SK-N-SH (cell line): ENCODE measurements at regions not wholly inside any gene's neighbourhood (a gene's known extent, or its start where the extent isn't known, plus 50 kb on each side); places are given as distances from the start of the nearest gene placed in this dataset.

Source experiments
- CHD2 ChIP-seq: fragments of 150-350 bp; IDR thresholded peaks from 2 replicates; pipeline ENCODE4 v1.6.1; 2018; ENCODE audit warnings: low read length; ENCODE audit not compliant: partially characterized antibody
- ELF1 ChIP-seq: IDR thresholded peaks from 2 replicates; pipeline ENCODE4 v1.4.0; 2012
- FOXM1 ChIP-seq: IDR thresholded peaks from 2 replicates; pipeline ENCODE4 v1.4.0; 2012; ENCODE audit warnings: low read depth, mild to moderate bottlenecking
- GATA2 ChIP-seq: sonication (generic); formaldehyde crosslinking; IDR thresholded peaks from 2 replicates; pipeline ENCODE4 v1.5.0; 2020; ENCODE audit warnings: mild to moderate bottlenecking, missing genetic modification reagents
- JUND ChIP-seq: IDR thresholded peaks from 2 replicates; pipeline ENCODE4 v1.4.0; 2012
- MAX ChIP-seq: IDR thresholded peaks from 2 replicates; pipeline ENCODE4 v1.4.0; 2012; ENCODE audit warnings: low read depth
- POLR2AphosphoS5 ChIP-seq: IDR thresholded peaks from 2 replicates; pipeline ENCODE4 v1.6.1; 2012; ENCODE audit warnings: low read depth, low read length
- REST ChIP-seq: IDR thresholded peaks from 2 replicates; pipeline ENCODE4 v1.6.1; 2012; ENCODE audit warnings: mild to moderate bottlenecking, low read depth, low read length, moderate library complexity
- SMC3 ChIP-seq: IDR thresholded peaks from 2 replicates; pipeline ENCODE4 v1.6.1; 2012; ENCODE audit warnings: low read depth, low read length, improper control_type of control experiment
- TF ChIP-seq, protein P1 (sequence below): fragments of 200-600 bp; sonication (generic); IDR thresholded peaks from 2 replicates; pipeline ENCODE4 v1.6.1; 2017; ENCODE audit warnings: antibody characterized with exemption, mild to moderate bottlenecking, moderate library complexity
- TF ChIP-seq, protein P2 (sequence below): fragments of 150-350 bp; IDR thresholded peaks from 2 replicates; pipeline ENCODE4 v1.6.1; 2017; ENCODE audit warnings: antibody characterized with exemption, low read length, low read depth, borderline replicate concordance

GRCh38 chr4:79034544-79034943 is 95.3 kb upstream of the PAQR3 start:
- TF ChIP-seq, protein P1, sequence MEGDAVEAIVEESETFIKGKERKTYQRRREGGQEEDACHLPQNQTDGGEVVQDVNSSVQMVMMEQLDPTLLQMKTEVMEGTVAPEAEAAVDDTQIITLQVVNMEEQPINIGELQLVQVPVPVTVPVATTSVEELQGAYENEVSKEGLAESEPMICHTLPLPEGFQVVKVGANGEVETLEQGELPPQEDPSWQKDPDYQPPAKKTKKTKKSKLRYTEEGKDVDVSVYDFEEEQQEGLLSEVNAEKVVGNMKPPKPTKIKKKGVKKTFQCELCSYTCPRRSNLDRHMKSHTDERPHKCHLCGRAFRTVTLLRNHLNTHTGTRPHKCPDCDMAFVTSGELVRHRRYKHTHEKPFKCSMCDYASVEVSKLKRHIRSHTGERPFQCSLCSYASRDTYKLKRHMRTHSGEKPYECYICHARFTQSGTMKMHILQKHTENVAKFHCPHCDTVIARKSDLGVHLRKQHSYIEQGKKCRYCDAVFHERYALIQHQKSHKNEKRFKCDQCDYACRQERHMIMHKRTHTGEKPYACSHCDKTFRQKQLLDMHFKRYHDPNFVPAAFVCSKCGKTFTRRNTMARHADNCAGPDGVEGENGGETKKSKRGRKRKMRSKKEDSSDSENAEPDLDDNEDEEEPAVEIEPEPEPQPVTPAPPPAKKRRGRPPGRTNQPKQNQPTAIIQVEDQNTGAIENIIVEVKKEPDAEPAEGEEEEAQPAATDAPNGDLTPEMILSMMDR: no peak
- TF ChIP-seq POLR2AphosphoS5: no peak
- no peak for TF ChIP-seq MAX
- no peak for TF ChIP-seq FOXM1
- TF ChIP-seq GATA2: no peak
- no peak for TF ChIP-seq SMC3
- TF ChIP-seq ELF1: no peak
- no peak for TF ChIP-seq REST
- no peak for TF ChIP-seq CHD2
- no peak for TF ChIP-seq JUND
- TF ChIP-seq, protein P2, sequence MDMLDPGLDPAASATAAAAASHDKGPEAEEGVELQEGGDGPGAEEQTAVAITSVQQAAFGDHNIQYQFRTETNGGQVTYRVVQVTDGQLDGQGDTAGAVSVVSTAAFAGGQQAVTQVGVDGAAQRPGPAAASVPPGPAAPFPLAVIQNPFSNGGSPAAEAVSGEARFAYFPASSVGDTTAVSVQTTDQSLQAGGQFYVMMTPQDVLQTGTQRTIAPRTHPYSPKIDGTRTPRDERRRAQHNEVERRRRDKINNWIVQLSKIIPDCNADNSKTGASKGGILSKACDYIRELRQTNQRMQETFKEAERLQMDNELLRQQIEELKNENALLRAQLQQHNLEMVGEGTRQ: no peak
